AML-193 (cell line): ENCODE measurements at regions not wholly inside any gene's neighbourhood (a gene's known extent, or its start where the extent isn't known, plus 50 kb on each side); places are given as distances from the start of the nearest gene placed in this dataset.

Experiments
- DNase-seq, 2 experiments: peaks; one replicate each; lab custom pipeline; 2025; lab: John Stamatoyannopoulos, UW

- DNase-seq: no peak
Measured at GRCh38 chr11:26095340-26095739, 236.6 kb upstream of the ANO3 start.

- no peak for DNase-seq
Measured at GRCh38 chr11:26096451-26096850, 235.5 kb upstream of the ANO3 start.

- DNase-seq: no peak
Measured at GRCh38 chr11:26102325-26102724, 229.6 kb upstream of the ANO3 start.

DNA sequence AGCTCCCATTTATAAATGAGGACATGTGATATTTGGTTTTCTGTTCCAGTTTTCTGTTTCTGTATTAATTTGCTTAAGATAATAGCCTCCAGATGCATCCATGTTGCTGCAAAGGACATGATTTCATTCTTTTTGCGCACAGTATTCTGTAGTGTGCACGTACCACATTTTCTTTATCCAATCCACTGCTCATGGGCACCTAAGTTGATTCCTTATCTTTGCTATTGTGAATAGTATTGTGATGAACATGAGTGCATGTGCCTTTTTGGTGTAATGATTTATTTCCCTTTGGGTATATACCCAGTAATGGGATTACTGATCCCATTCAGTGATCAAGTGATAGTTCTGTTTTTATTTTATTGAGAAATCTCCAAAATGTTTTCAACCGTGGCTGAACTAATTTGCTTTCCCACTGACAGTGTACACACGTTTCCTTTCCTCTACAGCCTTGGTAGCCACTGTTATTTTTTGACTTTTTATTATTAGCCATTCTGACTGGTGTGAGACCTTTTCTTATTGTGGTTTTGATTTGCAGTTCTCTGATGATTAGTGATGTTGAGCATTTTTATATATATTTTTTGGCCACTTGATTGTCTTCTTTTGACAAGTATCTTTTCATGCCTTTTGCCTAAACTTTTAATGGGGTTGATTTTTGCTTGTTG, 226.0 kb upstream of the ANO3 start:
- DNase-seq: no peak

DNA sequence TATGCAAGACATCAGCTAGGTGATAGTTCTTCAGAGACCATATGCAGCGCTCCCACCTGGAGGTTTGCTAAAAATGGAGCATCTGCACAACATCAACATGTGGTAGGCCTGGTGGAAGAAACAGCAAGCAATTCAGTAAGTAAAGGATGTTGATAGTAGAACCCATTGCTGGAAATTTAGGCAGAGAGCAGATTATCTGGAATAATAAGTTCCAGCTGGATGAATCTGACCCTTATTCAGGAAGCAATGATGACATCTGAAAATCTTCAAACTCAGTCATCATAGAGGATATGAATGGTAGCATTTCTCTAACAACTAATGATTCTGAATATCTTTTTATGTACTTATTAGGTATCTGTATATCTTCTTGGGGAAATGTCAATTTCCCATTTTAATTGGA, 225.2 kb upstream of the ANO3 start:
- DNase-seq: no peak

DNA sequence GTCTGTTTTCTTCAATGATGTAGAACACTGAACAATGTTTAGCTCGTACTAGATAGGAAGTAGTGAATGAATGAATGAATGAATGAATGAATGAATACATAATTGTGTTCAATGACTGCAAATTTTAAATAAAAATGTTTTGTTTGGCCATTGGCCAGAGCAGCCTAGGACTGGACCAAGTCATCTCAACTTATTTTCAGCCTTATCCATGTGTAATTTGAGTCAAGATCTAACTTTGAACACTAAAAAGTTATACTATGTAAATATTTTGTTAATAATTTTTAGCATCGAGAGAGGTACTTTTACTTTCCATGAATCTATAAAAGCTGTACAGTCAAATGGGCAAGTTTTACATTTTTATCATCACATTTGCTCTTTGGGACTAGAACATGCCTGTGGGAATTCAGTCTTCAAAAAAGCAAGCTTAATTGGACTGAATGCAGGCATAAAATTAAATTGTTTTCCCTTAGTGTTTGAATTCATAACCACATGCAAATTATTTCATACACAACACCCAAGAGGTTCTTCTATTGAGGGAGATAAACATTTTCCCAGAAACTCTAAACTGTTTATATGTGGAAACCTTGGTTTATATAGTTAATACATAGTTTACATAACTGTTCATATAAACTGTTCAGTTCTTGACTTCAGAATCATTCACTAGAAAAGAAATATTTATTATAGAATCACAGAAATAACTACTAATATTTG, 222.1 kb upstream of the ANO3 start:
- no peak for DNase-seq

- no peak for DNase-seq
Measured at GRCh38 chr11:26112264-26112663, 219.7 kb upstream of the ANO3 start.

- DNase-seq: no peak
Measured at GRCh38 chr11:26121466-26121865, 210.5 kb upstream of the ANO3 start.

GRCh38 chr11:26126741-26127140, 205.2 kb upstream of the ANO3 start:
- DNase-seq: no peak

DNA sequence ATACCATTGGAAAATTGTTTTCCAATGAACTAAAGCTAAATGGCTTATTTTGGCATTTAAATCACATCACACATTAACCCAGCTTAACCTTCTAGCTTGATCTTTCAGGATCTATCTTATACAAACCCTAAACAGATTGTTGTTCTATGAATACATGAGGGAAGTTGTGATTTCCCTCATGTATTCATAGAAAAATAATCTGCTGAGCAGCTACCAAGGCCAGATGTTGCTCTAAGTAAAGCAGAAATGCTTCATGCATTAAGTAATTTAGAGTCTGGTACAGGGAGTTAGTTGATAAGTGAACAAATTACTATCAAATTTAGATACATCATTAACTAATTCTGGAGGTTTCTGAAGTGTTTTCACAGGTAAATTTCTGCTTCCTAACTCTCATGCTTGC, 204.6 kb upstream of the ANO3 start:
- no peak for DNase-seq

DNA sequence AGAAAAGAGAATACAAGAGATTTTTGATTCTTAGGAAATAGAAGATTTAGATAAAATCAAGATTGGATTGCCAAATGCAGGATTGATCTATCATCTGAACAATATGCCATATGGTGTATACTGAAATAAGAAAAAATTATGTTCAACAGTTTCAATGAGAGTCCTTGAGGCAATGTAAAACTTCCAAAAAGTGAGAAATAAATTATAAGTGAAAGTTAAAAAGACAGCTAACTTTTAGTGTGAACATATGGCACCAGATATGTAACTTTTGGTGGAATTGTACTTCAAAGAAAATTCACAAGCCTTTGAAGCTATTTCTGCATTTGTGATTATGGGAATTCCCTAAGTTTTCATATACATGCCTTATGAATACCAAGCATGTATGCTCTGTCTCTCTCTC, 200.5 kb upstream of the ANO3 start:
- no peak for DNase-seq

- no peak for DNase-seq
Measured at GRCh38 chr11:26134053-26134452, 197.9 kb upstream of the ANO3 start.

DNA sequence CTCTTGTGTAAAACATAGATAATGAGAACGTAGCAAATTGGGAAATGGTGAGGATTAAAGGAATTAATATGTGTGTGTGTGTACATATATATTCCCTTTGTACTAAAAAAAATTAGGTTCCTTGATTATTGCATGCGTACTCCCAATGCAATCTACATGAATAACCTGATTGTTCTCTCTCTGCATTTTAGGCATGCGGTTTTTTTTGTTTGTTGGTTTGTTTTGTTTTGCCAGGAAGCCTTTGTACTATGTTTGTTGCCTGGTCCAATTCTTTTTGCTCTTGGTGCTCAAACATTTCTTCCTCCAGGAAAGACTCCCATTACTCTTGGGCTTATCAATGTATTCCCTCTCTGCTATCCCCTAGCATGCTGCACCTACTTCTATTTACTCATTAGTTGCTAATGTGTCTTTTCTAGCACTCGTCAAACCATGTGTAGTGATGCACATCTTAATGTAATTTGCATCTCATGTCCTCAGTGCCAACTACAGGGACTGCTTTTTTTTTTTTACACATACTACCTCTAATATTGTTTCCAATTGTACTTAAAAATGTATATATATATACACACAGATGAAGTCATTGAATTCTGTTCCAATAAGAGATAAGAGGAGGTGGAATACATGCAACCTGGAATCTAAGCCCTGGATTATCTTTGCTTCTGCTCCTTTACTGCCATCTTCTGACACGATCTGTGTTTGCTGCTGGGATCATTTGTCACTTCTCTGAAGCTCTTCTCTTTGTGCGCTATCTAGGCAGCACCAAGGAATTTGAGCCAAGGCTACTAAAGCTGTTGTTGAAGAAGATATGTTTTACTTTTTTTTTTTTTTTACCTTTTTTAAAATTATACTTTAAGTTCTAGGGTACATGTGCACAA, 197.2 kb upstream of the ANO3 start:
- DNase-seq: no peak

GRCh38 chr11:26137651-26138050, 194.3 kb upstream of the ANO3 start:
- no peak for DNase-seq

- DNase-seq: no peak
Measured at GRCh38 chr11:26142891-26143290, 189.0 kb upstream of the ANO3 start.

DNA sequence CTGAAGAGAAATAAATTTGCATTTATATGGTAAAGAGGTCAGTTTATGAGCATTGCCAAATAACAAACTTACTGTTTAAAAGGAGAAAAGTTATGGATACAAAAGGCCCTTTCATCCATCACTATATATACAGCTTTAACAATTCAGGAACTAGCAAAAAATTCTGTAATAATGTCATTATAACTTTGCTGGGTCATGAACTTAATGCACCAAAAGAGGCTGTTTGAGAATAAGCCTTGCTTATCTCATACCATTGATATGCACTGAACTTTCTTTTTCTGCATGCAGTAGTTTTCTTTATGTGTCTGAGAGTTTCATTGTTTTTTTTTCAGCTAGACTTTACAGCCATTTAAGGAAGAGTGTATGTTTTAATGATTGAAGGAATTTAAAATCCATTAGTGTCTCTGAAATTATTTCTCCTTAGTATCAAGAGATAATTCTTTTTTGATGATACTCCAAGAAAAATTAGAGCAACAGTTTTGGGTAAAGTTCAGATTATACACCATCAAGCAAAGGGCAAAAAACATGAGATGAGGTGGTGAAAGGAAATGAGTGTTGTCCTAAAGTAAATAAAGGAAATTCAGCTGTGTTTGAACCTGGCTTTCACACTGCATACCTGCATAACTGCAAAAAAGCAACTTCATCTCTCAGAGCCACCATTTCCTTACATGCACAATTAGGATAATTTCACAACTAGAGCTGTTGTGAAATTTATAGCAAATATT, 188.2 kb upstream of the ANO3 start:
- DNase-seq: no peak

DNA sequence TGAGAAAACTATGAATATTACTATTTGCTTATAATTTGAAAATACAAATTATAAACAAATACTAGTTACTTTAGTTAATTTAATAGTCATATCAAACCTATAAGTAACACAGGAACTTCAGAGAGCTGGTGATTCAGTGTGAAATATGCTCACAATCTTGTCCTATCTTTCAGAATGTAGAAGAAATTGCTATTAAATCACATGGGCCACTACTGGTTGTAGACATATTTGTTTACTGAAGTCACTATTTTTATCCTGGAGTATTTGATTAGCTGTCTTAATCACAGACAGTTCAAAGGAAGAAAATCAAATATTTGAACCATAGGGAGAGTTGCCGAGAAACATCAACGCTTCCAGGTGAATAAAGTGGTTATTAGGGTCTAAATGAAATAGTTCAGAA, 187.6 kb upstream of the ANO3 start:
- DNase-seq: no peak

GRCh38 chr11:26144911-26145310, 187.0 kb upstream of the ANO3 start:
- DNase-seq: no peak

GRCh38 chr11:26149585-26149984, 182.3 kb upstream of the ANO3 start:
- DNase-seq: no peak

- peak; percentile 7 to 55 for DNase-seq
Measured at GRCh38 chr11:26150031-26150430, 181.9 kb upstream of the ANO3 start.

DNA sequence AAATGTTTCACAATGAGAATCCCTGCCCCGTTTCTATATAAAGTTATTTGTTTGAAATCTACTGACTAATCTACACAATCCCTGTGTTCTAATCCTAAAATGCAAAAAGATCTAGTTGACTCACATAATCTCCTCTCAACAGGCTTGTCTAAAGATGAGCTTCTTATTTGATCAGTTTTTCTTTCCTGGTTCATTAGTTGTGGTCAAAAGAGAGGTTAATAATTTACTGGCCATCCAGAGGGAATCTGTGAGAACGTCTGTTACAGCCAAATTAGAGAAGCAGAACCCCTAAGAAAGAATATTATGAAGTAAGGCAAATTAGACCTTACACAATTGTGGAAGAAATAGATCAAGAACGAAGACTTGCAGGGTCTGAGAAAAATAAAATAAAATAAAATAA, 173.7 kb upstream of the ANO3 start:
- no peak for DNase-seq

DNA sequence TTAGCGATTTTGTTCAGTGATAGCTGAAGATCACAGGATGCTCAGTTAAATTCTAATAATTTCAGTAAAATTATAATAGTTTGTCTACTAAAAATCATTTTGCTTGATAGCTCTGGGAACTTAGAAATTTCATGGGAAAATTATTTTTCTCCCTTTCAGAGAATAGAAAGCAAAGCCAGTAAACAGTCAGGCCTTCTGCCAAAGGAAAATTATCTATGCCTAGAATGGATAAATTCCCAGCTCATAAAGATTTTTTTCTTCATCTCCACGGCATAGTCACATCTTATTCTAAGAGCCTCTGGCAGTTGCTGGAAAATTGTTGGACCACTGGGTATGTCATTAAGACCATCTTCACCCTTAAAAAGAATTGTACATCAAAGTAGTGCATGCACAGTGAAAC, 169.6 kb upstream of the ANO3 start:
- DNase-seq: no peak
